ENCODE measurements at regions not wholly inside any gene's neighbourhood (a gene's known extent, or its start where the extent isn't known, plus 50 kb on each side); places are given as distances from the start of the nearest gene placed in this dataset.

GRCh38 chr22:27499121-27499520 is 302.4 kb downstream of the MN1 start:
- no peaks in the 10 kb centered on the region for H3K4me1 ChIP-seq (ENCODE audit: control insufficient read depth in 3 of 3, insufficient read depth in 2 of 3, low read depth in 1 of 3, low read length in 2 of 3)
- no peak overlapping the region for H3K4me3 ChIP-seq (ENCODE audit: low read depth in 1 of 3, low read length in 3 of 3)
- H3K9me3 ChIP-seq (ENCODE audit: control insufficient read depth in 2 of 2, insufficient read depth in 1 of 2, low read depth in 1 of 2, low read length in 1 of 2), result no peaks in the 10 kb centered on the region
- FAIRE-seq (no peak), DNase-seq (no peak)
- WGBS, 3 donors, result 51 to 69% (median 54%) methylated on average over 13 of the region's 13 CpGs
- no peaks in the 10 kb centered on the region for H3K27me3 ChIP-seq (ENCODE audit: control insufficient read depth in 3 of 3, insufficient read depth in 3 of 3, low read length in 3 of 3)
- H3K36me3 ChIP-seq (ENCODE audit: control insufficient read depth in 3 of 3, insufficient read depth in 2 of 3, low read depth in 1 of 3, low read length in 3 of 3), result no peaks in the 10 kb centered on the region
- no peak overlapping the region for H3K27ac ChIP-seq (ENCODE audit: low read depth in 1 of 3, low read length in 2 of 3)

GRCh38 chr22:27501191-27501936 is 300.2 kb downstream of the MN1 start:
- FAIRE-seq (no peak), DNase-seq (no peak)
- no peak overlapping the region for H3K27ac ChIP-seq (ENCODE audit: low read depth in 1 of 3, low read length in 2 of 3)
- H3K4me3 ChIP-seq (ENCODE audit: low read depth in 1 of 3, low read length in 3 of 3), result no peak overlapping the region
- H3K9me3 ChIP-seq (ENCODE audit: control insufficient read depth in 2 of 2, insufficient read depth in 1 of 2, low read depth in 1 of 2, low read length in 1 of 2), result no peaks in the 10 kb centered on the region
- no peaks in the 10 kb centered on the region for H3K4me1 ChIP-seq (ENCODE audit: control insufficient read depth in 3 of 3, insufficient read depth in 2 of 3, low read depth in 1 of 3, low read length in 2 of 3)
- H3K27me3 ChIP-seq (ENCODE audit: control insufficient read depth in 3 of 3, insufficient read depth in 3 of 3, low read length in 3 of 3), result no peaks in the 10 kb centered on the region
- no peaks in the 10 kb centered on the region for H3K36me3 ChIP-seq (ENCODE audit: control insufficient read depth in 3 of 3, insufficient read depth in 2 of 3, low read depth in 1 of 3, low read length in 3 of 3)
- 71 to 79% (median 79%) methylated on average over 9 of the region's 9 CpGs for WGBS, 3 donors

DNA sequence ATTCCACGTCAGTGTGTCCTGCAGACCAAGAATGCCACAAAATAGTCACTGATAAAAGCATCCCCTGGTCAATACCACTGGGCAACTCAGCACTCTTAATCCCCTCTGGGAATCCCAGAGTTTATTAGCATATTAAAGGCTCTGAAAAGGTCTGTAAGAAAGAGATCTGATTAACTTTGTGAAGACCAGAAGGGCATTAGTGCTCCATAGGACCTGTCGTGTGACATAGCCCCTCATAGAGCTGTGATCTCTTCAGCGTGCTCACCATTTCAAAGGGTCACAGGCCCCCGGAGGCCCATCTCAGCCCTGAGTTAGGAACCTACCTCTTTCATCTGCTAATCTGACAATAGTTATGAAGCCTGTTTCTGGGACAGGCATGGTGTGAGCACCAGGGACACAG is 299.2 kb downstream of the MN1 start:
- FAIRE-seq, result no peak
- H3K4me3 ChIP-seq (ENCODE audit: low read depth in 1 of 3, low read length in 3 of 3), result no peak overlapping the region
- H3K27me3 ChIP-seq (ENCODE audit: control insufficient read depth in 3 of 3, insufficient read depth in 3 of 3, low read length in 3 of 3), result no peaks in the 10 kb centered on the region
- H3K27ac ChIP-seq (ENCODE audit: low read depth in 1 of 3, low read length in 2 of 3), result no peak overlapping the region
- 87 to 91% (median 89%) methylated on average over 4 of the region's 4 CpGs for WGBS, 3 donors
- H3K4me1 ChIP-seq (ENCODE audit: control insufficient read depth in 3 of 3, insufficient read depth in 2 of 3, low read depth in 1 of 3, low read length in 2 of 3), result no peaks in the 10 kb centered on the region
- DNase-seq, result no peak
- no peaks in the 10 kb centered on the region for H3K36me3 ChIP-seq (ENCODE audit: control insufficient read depth in 3 of 3, insufficient read depth in 2 of 3, low read depth in 1 of 3, low read length in 3 of 3)
- no peaks in the 10 kb centered on the region for H3K9me3 ChIP-seq (ENCODE audit: control insufficient read depth in 2 of 2, insufficient read depth in 1 of 2, low read depth in 1 of 2, low read length in 1 of 2)

DNA sequence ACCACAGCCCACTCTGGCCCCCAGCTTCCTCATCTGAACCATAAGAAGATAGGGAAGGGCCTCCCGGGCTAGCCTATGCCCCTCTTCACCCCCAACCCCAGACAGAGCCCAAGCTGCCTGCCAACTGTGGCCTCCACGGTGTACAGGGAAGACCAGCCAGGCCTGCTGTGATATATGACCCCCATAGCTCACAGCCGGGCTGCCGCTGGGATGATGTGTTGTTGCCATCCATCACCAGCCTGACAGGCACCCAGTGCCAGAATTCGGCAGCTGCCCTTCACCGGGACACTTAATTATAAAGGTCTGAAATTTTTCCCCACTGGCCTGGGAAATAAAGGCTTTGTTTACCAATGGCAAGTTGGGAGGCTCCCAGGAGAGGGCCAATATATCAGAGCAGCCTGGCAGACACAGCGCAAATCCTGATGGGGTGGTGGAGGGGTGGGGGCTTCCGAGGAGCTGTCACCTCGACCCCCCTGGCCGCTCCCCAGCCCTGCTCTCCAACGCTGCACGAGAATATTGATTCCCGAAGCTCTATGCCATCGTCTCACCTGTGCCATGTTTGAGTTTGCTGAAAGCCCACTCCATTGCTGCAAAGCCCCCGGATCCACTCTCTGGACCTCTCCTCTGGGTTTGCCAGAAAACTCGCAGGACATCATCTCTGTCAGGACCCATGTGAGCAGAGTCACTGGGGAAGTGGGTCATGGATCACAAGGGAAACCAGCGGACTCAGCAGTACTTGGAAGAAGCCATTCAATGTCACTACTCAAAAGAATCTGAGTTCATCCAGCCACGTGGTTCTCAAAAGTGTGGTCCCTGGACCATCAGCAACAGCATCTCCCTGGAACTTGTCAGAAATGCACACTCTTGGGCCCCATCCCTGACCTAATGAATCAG is 296.9 kb downstream of the MN1 start:
- FAIRE-seq, result no peak
- Histone ChIP-seq H3K9me3 (ENCODE audit: control insufficient read depth in 2 of 2, insufficient read depth in 1 of 2, low read depth in 1 of 2, low read length in 1 of 2) (peaks cover 0 to 6% of the 10 kb centered on the region in 2 donors), H3K27ac (ENCODE audit: low read depth in 1 of 3, low read length in 2 of 3) (no peak overlapping the region), H3K4me1 (ENCODE audit: control insufficient read depth in 3 of 3, insufficient read depth in 2 of 3, low read depth in 1 of 3, low read length in 2 of 3) (no peaks in the 10 kb centered on the region), H3K27me3 (ENCODE audit: control insufficient read depth in 3 of 3, insufficient read depth in 3 of 3, low read length in 3 of 3) (no peaks in the 10 kb centered on the region), H3K4me3 (ENCODE audit: low read depth in 1 of 3, low read length in 3 of 3) (no peak overlapping the region), H3K36me3 (ENCODE audit: control insufficient read depth in 3 of 3, insufficient read depth in 2 of 3, low read depth in 1 of 3, low read length in 3 of 3) (no peaks in the 10 kb centered on the region)
- DNase-seq, result no peak
- WGBS, 3 donors, result 68 to 74% (median 72%) methylated on average over 18 of the region's 18 CpGs

DNA sequence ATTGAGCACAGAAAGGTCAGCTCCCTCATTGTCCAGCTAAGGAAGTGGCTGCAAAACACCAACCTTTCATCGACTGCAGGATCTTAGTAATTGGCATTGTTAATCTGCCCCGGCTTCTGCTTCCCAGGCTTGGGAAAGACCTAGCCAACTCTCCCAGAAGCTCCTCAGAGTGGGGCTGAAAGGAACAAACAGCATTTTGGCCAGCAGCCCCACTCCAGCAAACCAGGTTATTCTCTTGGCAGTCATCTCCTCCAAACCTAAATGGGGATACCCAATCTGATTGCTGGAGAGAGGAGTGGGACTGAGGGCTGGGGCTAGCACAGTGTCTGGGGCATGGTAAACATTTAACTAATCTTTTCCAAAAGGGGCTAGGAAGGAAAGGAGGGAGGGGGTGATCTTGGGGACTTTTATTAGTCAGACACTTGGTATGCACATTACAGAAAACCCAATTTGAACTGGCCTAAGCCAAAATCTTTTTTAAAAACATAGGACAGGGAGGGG is 294.4 kb downstream of the MN1 start:
- H3K27ac ChIP-seq (ENCODE audit: low read depth in 1 of 3, low read length in 2 of 3), result no peak overlapping the region
- peaks cover 0 to 3% (median 0%) of the 10 kb centered on the region in 3 donors for H3K27me3 ChIP-seq (ENCODE audit: control insufficient read depth in 3 of 3, insufficient read depth in 3 of 3, low read length in 3 of 3)
- FAIRE-seq (no peak), DNase-seq (no peak)
- H3K9me3 ChIP-seq (ENCODE audit: control insufficient read depth in 2 of 2, insufficient read depth in 1 of 2, low read depth in 1 of 2, low read length in 1 of 2), result peaks cover 0 to 6% of the 10 kb centered on the region in 2 donors
- H3K36me3 ChIP-seq (ENCODE audit: control insufficient read depth in 3 of 3, insufficient read depth in 2 of 3, low read depth in 1 of 3, low read length in 3 of 3), result no peaks in the 10 kb centered on the region
- 50 to 82% (median 80%) methylated on average over 2 of the region's 2 CpGs for WGBS, 3 donors
- H3K4me1 ChIP-seq (ENCODE audit: control insufficient read depth in 3 of 3, insufficient read depth in 2 of 3, low read depth in 1 of 3, low read length in 2 of 3), result no peaks in the 10 kb centered on the region
- no peak overlapping the region for H3K4me3 ChIP-seq (ENCODE audit: low read depth in 1 of 3, low read length in 3 of 3)

GRCh38 chr22:27507935-27508526 is 293.5 kb downstream of the MN1 start:
- H3K27me3 ChIP-seq (ENCODE audit: control insufficient read depth in 3 of 3, insufficient read depth in 3 of 3, low read length in 3 of 3), result peaks cover 0 to 3% (median 0%) of the 10 kb centered on the region in 3 donors
- DNase-seq, result no peak

GRCh38 chr22:27509132-27509920 is 292.2 kb downstream of the MN1 start:
- no peak for FAIRE-seq
- no peak for DNase-seq
- Histone ChIP-seq H3K36me3 (ENCODE audit: control insufficient read depth in 3 of 3, insufficient read depth in 2 of 3, low read depth in 1 of 3, low read length in 3 of 3) (no peaks in the 10 kb centered on the region), H3K9me3 (ENCODE audit: control insufficient read depth in 2 of 2, insufficient read depth in 1 of 2, low read depth in 1 of 2, low read length in 1 of 2) (peaks cover 0 to 6% of the 10 kb centered on the region in 2 donors), H3K27ac (ENCODE audit: low read depth in 1 of 3, low read length in 2 of 3) (no peak overlapping the region), H3K27me3 (ENCODE audit: control insufficient read depth in 3 of 3, insufficient read depth in 3 of 3, low read length in 3 of 3) (peaks cover 0 to 3% (median 0%) of the 10 kb centered on the region in 3 donors), H3K4me1 (ENCODE audit: control insufficient read depth in 3 of 3, insufficient read depth in 2 of 3, low read depth in 1 of 3, low read length in 2 of 3) (no peaks in the 10 kb centered on the region), H3K4me3 (ENCODE audit: low read depth in 1 of 3, low read length in 3 of 3) (no peak overlapping the region)
- WGBS, 3 donors, result 74 to 82% (median 76%) methylated on average over 3 of the region's 3 CpGs

More at GRCh38 chr22:27507935-27508526, 293.5 kb downstream of the MN1 start:
- no peak overlapping the region for H3K27ac ChIP-seq (ENCODE audit: low read depth in 1 of 3, low read length in 2 of 3)
- H3K9me3 ChIP-seq (ENCODE audit: control insufficient read depth in 2 of 2, insufficient read depth in 1 of 2, low read depth in 1 of 2, low read length in 1 of 2), result peaks cover 0 to 6% of the 10 kb centered on the region in 2 donors
- H3K4me3 ChIP-seq (ENCODE audit: low read depth in 1 of 3, low read length in 3 of 3), result no peak overlapping the region
- WGBS, 3 donors, result 77 to 86% (median 79%) methylated on average over 4 of the region's 4 CpGs
- H3K36me3 ChIP-seq (ENCODE audit: control insufficient read depth in 3 of 3, insufficient read depth in 2 of 3, low read depth in 1 of 3, low read length in 3 of 3), result no peaks in the 10 kb centered on the region
- no peak for FAIRE-seq
- H3K4me1 ChIP-seq (ENCODE audit: control insufficient read depth in 3 of 3, insufficient read depth in 2 of 3, low read depth in 1 of 3, low read length in 2 of 3), result no peaks in the 10 kb centered on the region

DNA sequence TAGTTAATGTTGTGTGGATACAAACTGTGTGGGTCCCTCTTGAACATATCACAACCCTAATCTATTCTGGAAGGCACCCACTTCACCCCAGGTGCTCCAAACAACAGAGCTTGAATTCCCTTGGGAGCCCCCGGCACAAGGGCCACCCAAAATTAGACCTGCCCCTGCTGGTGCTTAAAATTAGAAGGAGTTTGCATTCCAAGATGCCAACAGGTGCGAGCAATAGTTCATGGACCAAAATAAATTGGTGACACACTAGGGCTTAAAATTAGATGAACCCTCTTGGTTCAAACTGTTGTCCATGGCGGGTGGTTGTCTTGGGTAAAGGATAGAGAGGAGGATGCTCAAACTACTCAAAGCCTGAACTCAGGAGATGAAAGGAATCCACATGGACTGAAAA is 291.5 kb downstream of the MN1 start:
- H3K4me3 ChIP-seq (ENCODE audit: low read depth in 1 of 3, low read length in 3 of 3), result no peak overlapping the region
- no peaks in the 10 kb centered on the region for H3K4me1 ChIP-seq (ENCODE audit: control insufficient read depth in 3 of 3, insufficient read depth in 2 of 3, low read depth in 1 of 3, low read length in 2 of 3)
- H3K9me3 ChIP-seq (ENCODE audit: control insufficient read depth in 2 of 2, insufficient read depth in 1 of 2, low read depth in 1 of 2, low read length in 1 of 2), result peaks cover 0 to 6% of the 10 kb centered on the region in 2 donors
- H3K36me3 ChIP-seq (ENCODE audit: control insufficient read depth in 3 of 3, insufficient read depth in 2 of 3, low read depth in 1 of 3, low read length in 3 of 3), result no peaks in the 10 kb centered on the region
- no peak for DNase-seq
- 72 to 80% (median 73%) methylated on average over 3 of the region's 3 CpGs for WGBS, 3 donors
- no peak overlapping the region for H3K27ac ChIP-seq (ENCODE audit: low read depth in 1 of 3, low read length in 2 of 3)
- FAIRE-seq, result no peak
- peaks cover 0 to 3% (median 0%) of the 10 kb centered on the region in 3 donors for H3K27me3 ChIP-seq (ENCODE audit: control insufficient read depth in 3 of 3, insufficient read depth in 3 of 3, low read length in 3 of 3)
